GM23338 (cell line): ENCODE measurements at regions not wholly inside any gene's neighbourhood (a gene's known extent, or its start where the extent isn't known, plus 50 kb on each side); places are given as distances from the start of the nearest gene placed in this dataset.

Experiments used
- ATAC-seq: fragments of 200-7000 bp; cut with Tn5 transposase; 3 replicates; pipeline ENCODE4 v1.9.1; 2020
- DNase-seq: peaks from one replicate; pipeline ENCODE4 v3.0.0-alpha.2; 2015; ENCODE audit warnings: low spot score
- H2AFZ ChIP-seq: fragments of 200-600 bp; sonication (generic); 2 replicates; pipeline ENCODE4 v1.8.0; 2016; ENCODE audit warnings: antibody characterized with exemption, mild to moderate bottlenecking, moderate library complexity
- H3F3A ChIP-seq: fragments of 200-600 bp; sonication (generic); replicated peaks from 2 replicates; pipeline ENCODE4 v1.8.0; 2017; ENCODE audit warnings: antibody characterized with exemption, mixed run types, low read depth
- H3K27ac ChIP-seq: fragments of 200-600 bp; sonication (generic); 2 replicates; pipeline ENCODE4 v1.6.1; 2016; ENCODE audit warnings: low read depth
- H3K27me3 ChIP-seq: fragments of 200-600 bp; sonication (generic); 2 replicates; pipeline ENCODE4 v1.8.0; 2016; ENCODE audit warnings: mild to moderate bottlenecking, mixed run types, moderate library complexity; ENCODE audit not compliant: insufficient read depth
- H3K36me3 ChIP-seq: fragments of 200-600 bp; sonication (generic); 2 replicates; pipeline ENCODE4 v1.8.0; 2016; ENCODE audit warnings: mild to moderate bottlenecking; ENCODE audit not compliant: insufficient read depth
- H3K4me1 ChIP-seq: fragments of 200-600 bp; sonication (generic); 2 replicates; pipeline ENCODE4 v1.8.0; 2016; ENCODE audit warnings: mild to moderate bottlenecking, moderate library complexity; ENCODE audit not compliant: insufficient read depth
- H3K4me2 ChIP-seq: fragments of 200-600 bp; sonication (generic); 2 replicates; pipeline ENCODE4 v1.7.1; 2017; ENCODE audit warnings: mixed run types
- H3K4me3 ChIP-seq: fragments of 200-600 bp; sonication (generic); 2 replicates; pipeline ENCODE4 v1.6.1; 2016; ENCODE audit warnings: mixed run types
- H3K79me2 ChIP-seq: fragments of 200-600 bp; sonication (generic); replicated peaks from 2 replicates; pipeline ENCODE4 v1.8.0; 2017; ENCODE audit warnings: mild to moderate bottlenecking; ENCODE audit not compliant: insufficient read depth
- H3K9me2 ChIP-seq: fragments of 200-600 bp; sonication (generic); 2 replicates; pipeline ENCODE4 v1.8.0; 2017; ENCODE audit not compliant: insufficient read depth
- H4K20me1 ChIP-seq: fragments of 200-600 bp; sonication (generic); replicated peaks from 2 replicates; pipeline ENCODE4 v1.8.0; 2017; ENCODE audit warnings: mild to moderate bottlenecking; ENCODE audit not compliant: insufficient read depth
- H3K27ac Mint-ChIP-seq: 2 replicates; pipeline ENCODE4 v1.8.0; 2020; ENCODE audit warnings: inconsistent platforms, mild to moderate bottlenecking, moderate library complexity, mixed read lengths
- H3K27me3 Mint-ChIP-seq: 3 replicates; pipeline ENCODE4 v1.8.0; 2022; ENCODE audit warnings: low read depth, mild to moderate bottlenecking, moderate library complexity, mixed read lengths, inconsistent platforms; ENCODE audit not compliant: insufficient read depth, poor library complexity
- H3K36me3 Mint-ChIP-seq: 3 replicates; pipeline ENCODE4 v1.8.0; 2021; ENCODE audit warnings: low read depth, mild to moderate bottlenecking, inconsistent platforms, moderate library complexity, mixed read lengths
- H3K4me1 Mint-ChIP-seq: 3 replicates; pipeline ENCODE4 v1.8.0; 2020; ENCODE audit warnings: mild to moderate bottlenecking, inconsistent platforms, mixed read lengths
- H3K4me3 Mint-ChIP-seq: 3 replicates; pipeline ENCODE4 v1.8.0; 2021; ENCODE audit warnings: moderate library complexity, mild to moderate bottlenecking, inconsistent platforms, mixed read lengths
- H3K9me3 Mint-ChIP-seq: 3 replicates; pipeline ENCODE4 v1.8.0; 2020; ENCODE audit warnings: moderate library complexity, mild to moderate bottlenecking, inconsistent platforms, mixed read lengths
- EZH2 ChIP-seq: fragments of 200-600 bp; sonication (generic); IDR thresholded peaks from one replicate; pipeline ENCODE4 v1.8.0; 2017; ENCODE audit warnings: antibody characterized with exemption, mild to moderate bottlenecking, low read depth; ENCODE audit not compliant: unreplicated experiment
- POLR2AphosphoS5 ChIP-seq: IDR thresholded peaks from 2 replicates; pipeline ENCODE4 v1.6.1; 2016; ENCODE audit warnings: antibody characterized with exemption, low read depth
- STAT1 ChIP-seq: IDR thresholded peaks from one replicate; pipeline ENCODE4 v1.6.1; 2016; ENCODE audit warnings: antibody characterized with exemption; ENCODE audit not compliant: unreplicated experiment
- ZNF462 ChIP-seq: fragments of 250-450 bp; sonication (Bioruptor Pico); IDR thresholded peaks from 2 replicates; pipeline ENCODE4 v1.5.0; 2020; ENCODE audit warnings: mild to moderate bottlenecking, moderate library complexity
- TF ChIP-seq, protein P1 (sequence below), 2 experiments: fragments of 200-600 bp in 1 of 2; sonication (generic) in 1 of 2; conservative IDR thresholded peaks; 2 replicates each; pipeline versions ENCODE4 v1.5.1 to v1.6.1; 2016 to 2017; ENCODE audit warnings: antibody characterized with exemption in 2 of 2, low read depth in 2 of 2, mild to moderate bottlenecking in 2 of 2, moderate library complexity in 1 of 2
- TF ChIP-seq, protein P2 (sequence below): IDR thresholded peaks from one replicate; pipeline ENCODE4 v1.6.1; 2018; ENCODE audit warnings: antibody characterized with exemption; ENCODE audit not compliant: unreplicated experiment

GRCh38 chr17:6928193-6928592, 67.7 kb upstream of the ALOX12 start:
- Histone ChIP-seq H3K4me1 (no peaks in the 10 kb centered on the region), H3K27me3 (no peaks in the 10 kb centered on the region), H3K79me2 (no peaks in the 10 kb centered on the region), H4K20me1 (no peaks in the 10 kb centered on the region), H3K9me2 (no peaks in the 10 kb centered on the region), H3F3A (no peaks in the 10 kb centered on the region), H2AFZ (no peak overlapping the region), H3K27ac (no peak overlapping the region), H3K4me2 (no peak overlapping the region), H3K36me3 (no peaks in the 10 kb centered on the region), H3K4me3 (no peak overlapping the region)
- Mint-ChIP-seq H3K36me3 (peaks cover 56% of the 10 kb centered on the region), H3K9me3 (peaks cover 65% of the 10 kb centered on the region), H3K27me3 (no peaks in the 10 kb centered on the region), H3K27ac (no peak overlapping the region), H3K4me1 (no peaks in the 10 kb centered on the region), H3K4me3 (no peak overlapping the region)
- no peak for TF ChIP-seq POLR2AphosphoS5
- TF ChIP-seq, protein P1, sequence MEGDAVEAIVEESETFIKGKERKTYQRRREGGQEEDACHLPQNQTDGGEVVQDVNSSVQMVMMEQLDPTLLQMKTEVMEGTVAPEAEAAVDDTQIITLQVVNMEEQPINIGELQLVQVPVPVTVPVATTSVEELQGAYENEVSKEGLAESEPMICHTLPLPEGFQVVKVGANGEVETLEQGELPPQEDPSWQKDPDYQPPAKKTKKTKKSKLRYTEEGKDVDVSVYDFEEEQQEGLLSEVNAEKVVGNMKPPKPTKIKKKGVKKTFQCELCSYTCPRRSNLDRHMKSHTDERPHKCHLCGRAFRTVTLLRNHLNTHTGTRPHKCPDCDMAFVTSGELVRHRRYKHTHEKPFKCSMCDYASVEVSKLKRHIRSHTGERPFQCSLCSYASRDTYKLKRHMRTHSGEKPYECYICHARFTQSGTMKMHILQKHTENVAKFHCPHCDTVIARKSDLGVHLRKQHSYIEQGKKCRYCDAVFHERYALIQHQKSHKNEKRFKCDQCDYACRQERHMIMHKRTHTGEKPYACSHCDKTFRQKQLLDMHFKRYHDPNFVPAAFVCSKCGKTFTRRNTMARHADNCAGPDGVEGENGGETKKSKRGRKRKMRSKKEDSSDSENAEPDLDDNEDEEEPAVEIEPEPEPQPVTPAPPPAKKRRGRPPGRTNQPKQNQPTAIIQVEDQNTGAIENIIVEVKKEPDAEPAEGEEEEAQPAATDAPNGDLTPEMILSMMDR (conservative IDR thresholded peaks at IDR 0.05; ENCODE audit: low read depth in 2 of 2): no peak
- no peak for TF ChIP-seq ZNF462 (CRISPR knock-in tag)
- TF ChIP-seq, protein P2, sequence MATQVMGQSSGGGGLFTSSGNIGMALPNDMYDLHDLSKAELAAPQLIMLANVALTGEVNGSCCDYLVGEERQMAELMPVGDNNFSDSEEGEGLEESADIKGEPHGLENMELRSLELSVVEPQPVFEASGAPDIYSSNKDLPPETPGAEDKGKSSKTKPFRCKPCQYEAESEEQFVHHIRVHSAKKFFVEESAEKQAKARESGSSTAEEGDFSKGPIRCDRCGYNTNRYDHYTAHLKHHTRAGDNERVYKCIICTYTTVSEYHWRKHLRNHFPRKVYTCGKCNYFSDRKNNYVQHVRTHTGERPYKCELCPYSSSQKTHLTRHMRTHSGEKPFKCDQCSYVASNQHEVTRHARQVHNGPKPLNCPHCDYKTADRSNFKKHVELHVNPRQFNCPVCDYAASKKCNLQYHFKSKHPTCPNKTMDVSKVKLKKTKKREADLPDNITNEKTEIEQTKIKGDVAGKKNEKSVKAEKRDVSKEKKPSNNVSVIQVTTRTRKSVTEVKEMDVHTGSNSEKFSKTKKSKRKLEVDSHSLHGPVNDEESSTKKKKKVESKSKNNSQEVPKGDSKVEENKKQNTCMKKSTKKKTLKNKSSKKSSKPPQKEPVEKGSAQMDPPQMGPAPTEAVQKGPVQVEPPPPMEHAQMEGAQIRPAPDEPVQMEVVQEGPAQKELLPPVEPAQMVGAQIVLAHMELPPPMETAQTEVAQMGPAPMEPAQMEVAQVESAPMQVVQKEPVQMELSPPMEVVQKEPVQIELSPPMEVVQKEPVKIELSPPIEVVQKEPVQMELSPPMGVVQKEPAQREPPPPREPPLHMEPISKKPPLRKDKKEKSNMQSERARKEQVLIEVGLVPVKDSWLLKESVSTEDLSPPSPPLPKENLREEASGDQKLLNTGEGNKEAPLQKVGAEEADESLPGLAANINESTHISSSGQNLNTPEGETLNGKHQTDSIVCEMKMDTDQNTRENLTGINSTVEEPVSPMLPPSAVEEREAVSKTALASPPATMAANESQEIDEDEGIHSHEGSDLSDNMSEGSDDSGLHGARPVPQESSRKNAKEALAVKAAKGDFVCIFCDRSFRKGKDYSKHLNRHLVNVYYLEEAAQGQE: no peak
- TF ChIP-seq STAT1: no peak
- TF ChIP-seq EZH2: no peak
- ATAC-seq (no peak), DNase-seq (no peak)
